Endothelial cell of umbilical vein (primary cell): ENCODE measurements at regions not wholly inside any gene's neighbourhood (a gene's known extent, or its start where the extent isn't known, plus 50 kb on each side); places are given as distances from the start of the nearest gene placed in this dataset.

ENCODE experiments used
- BruUV-seq: library from RNA; stranded (reverse); fragments of 400-500 nt; replicated peaks from 2 replicates; lab custom pipeline; 2021; lab: Mats Ljungman, UMichigan
- CTCF ChIA-PET: fragments of 300-600, 350-600 bp; sonication (Branson Sonifier 250); formaldehyde crosslinking; loops from one replicate; lab custom pipeline; 2021; ENCODE audit warnings: antibody characterized with exemption, inconsistent platforms; lab: Charles Lee
- POLR2A ChIA-PET: fragments of 300-600, 350-600 bp; sonication (Branson Sonifier 250); formaldehyde crosslinking; loops from one replicate; lab custom pipeline; 2021; ENCODE audit warnings: antibody characterized with exemption, inconsistent platforms; lab: Charles Lee
- DNase-seq: peaks from one replicate; pipeline ENCODE4 v3.0.0-alpha.2; 2011; ENCODE audit warnings: low read depth, low spot score
- FAIRE-seq: peaks from 2 replicates; lab custom pipeline; 2011; peaks lifted over from hg19 to GRCh38; lab: Jason Lieb, UNC
- H2AFZ ChIP-seq: 2 replicates; pipeline ENCODE4 v1.6.0; 2012; ENCODE audit warnings: low read depth, low read length, control low read depth, inconsistent platforms
- H3K27ac ChIP-seq: 2 replicates; pipeline ENCODE4 v1.5.1; 2011; ENCODE audit warnings: low read depth, mild to moderate bottlenecking, control low read depth, low read length, moderate library complexity; ENCODE audit not compliant: insufficient read depth
- H3K27me3 ChIP-seq, 2 experiments: 2 replicates each; pipeline versions ENCODE4 v1.6.0 to v1.6.1; 2011; ENCODE audit warnings: low read length in 2 of 2, mixed read lengths in 1 of 2; ENCODE audit not compliant: control insufficient read depth in 2 of 2, insufficient read depth in 2 of 2
- H3K36me3 ChIP-seq, 2 experiments: 2 replicates in 1 of 2; 3 replicates in 1 of 2; pipeline ENCODE4 v1.5.1; 2011; ENCODE audit warnings: low read length in 2 of 2, mild to moderate bottlenecking in 1 of 2, moderate library complexity in 1 of 2; ENCODE audit not compliant: control insufficient read depth in 2 of 2, insufficient read depth in 2 of 2; ENCODE audit errors: extremely low read depth in 1 of 2
- H3K4me1 ChIP-seq: 3 replicates; pipeline ENCODE4 v1.5.1; 2011; ENCODE audit warnings: mild to moderate bottlenecking, low read length; ENCODE audit not compliant: control insufficient read depth, insufficient read depth; ENCODE audit errors: extremely low read depth
- H3K4me2 ChIP-seq: 2 replicates; pipeline ENCODE4 v1.6.1; 2011; ENCODE audit warnings: low read length, control low read depth, mixed read lengths; ENCODE audit not compliant: insufficient read depth
- H3K4me3 ChIP-seq, 3 experiments: fragments of 200-600 bp in 1 of 3; sonication (generic), shearing (Covaris generic) in 1 of 3; replicated peaks in 1 of 3; 2 replicates each; pipeline ENCODE4 v1.5.1; 2011 to 2016; ENCODE audit warnings: control low read depth in 3 of 3, low read length in 3 of 3, mild to moderate bottlenecking in 2 of 3, inconsistent platforms in 1 of 3, low read depth in 1 of 3, moderate library complexity in 1 of 3; ENCODE audit not compliant: insufficient read depth in 1 of 3
- H3K79me2 ChIP-seq: 2 replicates; pipeline ENCODE4 v1.6.0; 2012; ENCODE audit warnings: low read length, inconsistent platforms; ENCODE audit not compliant: control insufficient read depth, insufficient read depth
- H3K9ac ChIP-seq: replicated peaks from 2 replicates; pipeline ENCODE3; 2011; ENCODE audit warnings: low read length, control low read depth; ENCODE audit not compliant: insufficient read depth; ENCODE audit errors: extremely low read depth
- H3K9me1 ChIP-seq: replicated peaks from 3 replicates; pipeline ENCODE4 v1.6.0; 2011; ENCODE audit warnings: mild to moderate bottlenecking, low read length; ENCODE audit not compliant: control insufficient read depth, insufficient read depth; ENCODE audit errors: extremely low read depth
- H3K9me3 ChIP-seq: replicated peaks from 2 replicates; pipeline ENCODE4 v1.5.1; 2012; ENCODE audit warnings: low read length, inconsistent platforms; ENCODE audit not compliant: control insufficient read depth, insufficient read depth
- H4K20me1 ChIP-seq: replicated peaks from 2 replicates; pipeline ENCODE3; 2011; ENCODE audit warnings: mild to moderate bottlenecking, low read length; ENCODE audit not compliant: control insufficient read depth, insufficient read depth; ENCODE audit errors: extremely low read depth
- CTCF ChIP-seq, 2 donors: IDR thresholded peaks; 1 replicate in 1 of 2; 2 replicates in 1 of 2; pipeline ENCODE4 v1.5.1; 2011; ENCODE audit warnings: low read length in 2 of 2, mild to moderate bottlenecking in 2 of 2, moderate library complexity in 2 of 2, control low read depth in 1 of 2, inconsistent platforms in 1 of 2, low read depth in 1 of 2; ENCODE audit not compliant: insufficient read depth in 1 of 2; ENCODE audit errors: extremely low read depth in 1 of 2
- EZH2 ChIP-seq: IDR thresholded peaks from 2 replicates; pipeline ENCODE4 v1.6.1; 2012; ENCODE audit warnings: borderline replicate concordance, low read depth, mild to moderate bottlenecking, moderate library complexity, low read length, inconsistent platforms; ENCODE audit not compliant: severe bottlenecking
- FOS ChIP-seq: IDR thresholded peaks from 2 replicates; pipeline ENCODE4 v1.6.1; 2011; ENCODE audit warnings: mild to moderate bottlenecking, low read length, moderate library complexity, borderline replicate concordance; ENCODE audit not compliant: insufficient read depth
- GATA2 ChIP-seq: IDR thresholded peaks from 2 replicates; pipeline ENCODE4 v1.7.0; 2011; ENCODE audit warnings: low read depth, mild to moderate bottlenecking, moderate library complexity, mixed read lengths, low read length; ENCODE audit not compliant: insufficient read length, insufficient read depth
- JUN ChIP-seq: IDR thresholded peaks from 2 replicates; pipeline ENCODE4 v1.6.1; 2011; ENCODE audit warnings: borderline replicate concordance, low read depth; ENCODE audit not compliant: insufficient read length, insufficient read depth
- MYC ChIP-seq: IDR thresholded peaks from one replicate; pipeline ENCODE4 v1.6.1; 2011; ENCODE audit warnings: mild to moderate bottlenecking, low read depth, low read length
- dilution Hi-C: fragments of 300-500 bp; cut with MboI; formaldehyde crosslinking; loops from one replicate; pipeline ENCODE4 v1.15.0; 2019; ENCODE audit warnings: low sequenced_read_pairs; ENCODE audit not compliant: extremely low pct_ligation_motif_present
- intact Hi-C: fragments of 100-400 bp; cut with micrococcal nuclease; formaldehyde crosslinking; loops from one replicate; pipeline ENCODE4 v1.10.0; 2022
- TF ChIP-seq, protein P1 (sequence below): IDR thresholded peaks from 2 replicates; pipeline ENCODE4 v1.6.1; 2011; ENCODE audit not compliant: insufficient read depth, insufficient read length

DNA sequence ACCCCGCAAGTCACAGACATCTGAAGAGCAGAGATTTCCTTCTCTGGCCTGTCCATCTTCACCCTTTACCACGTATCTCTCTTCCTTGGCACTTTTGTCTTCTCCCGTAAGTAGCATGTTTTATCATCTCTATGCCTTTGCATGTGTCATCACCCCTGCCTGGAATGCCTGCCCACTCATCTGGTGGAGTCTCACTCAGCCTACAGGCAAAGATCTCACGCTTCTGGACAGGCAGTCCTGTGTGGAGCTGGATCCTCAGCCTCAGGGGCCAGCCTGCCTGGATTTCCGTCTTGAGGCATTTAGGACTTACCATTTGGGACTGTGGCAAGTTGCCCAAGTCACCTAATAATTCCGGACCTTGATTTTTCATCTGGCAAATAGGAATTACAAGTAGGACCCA is 114.3 kb upstream of the CACNA2D3 start:
- Histone ChIP-seq H3K4me1 (no peaks in the 10 kb centered on the region), H3K79me2 (no peaks in the 10 kb centered on the region), H3K27me3 (no peaks in the 10 kb centered on the region), H3K9me1 (no peaks in the 10 kb centered on the region), H3K27ac (no peak overlapping the region), H3K9me3 (peaks cover 5% of the 10 kb centered on the region), H2AFZ (no peak overlapping the region), H3K4me3 (no peak overlapping the region), H4K20me1 (no peaks in the 10 kb centered on the region), H3K9ac (no peak overlapping the region), H3K4me2 (no peak overlapping the region), H3K36me3 (no peaks in the 10 kb centered on the region)
- TF ChIP-seq, protein P1, sequence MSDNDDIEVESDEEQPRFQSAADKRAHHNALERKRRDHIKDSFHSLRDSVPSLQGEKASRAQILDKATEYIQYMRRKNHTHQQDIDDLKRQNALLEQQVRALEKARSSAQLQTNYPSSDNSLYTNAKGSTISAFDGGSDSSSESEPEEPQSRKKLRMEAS, result no peak
- no peak for TF ChIP-seq EZH2
- TF ChIP-seq MYC, result no peak
- no peak for TF ChIP-seq JUN
- TF ChIP-seq GATA2, result no peak
- no peak for TF ChIP-seq CTCF (IDR thresholded peaks at IDR 0.05; ENCODE audit: extremely low read depth in 1 of 2, insufficient read depth in 1 of 2, low read depth in 1 of 2, low read length in 2 of 2)
- TF ChIP-seq FOS, result no peak
- no peak for FAIRE-seq
- ChIA-PET POLR2A (no interaction called here), CTCF (no interaction called here)
- no TSS peak for BruUV-seq
- intact Hi-C loops, result no loop called here
- dilution Hi-C loops, result no loop called here
- no peak for DNase-seq
